ENCODE measurements at regions not wholly inside any gene's neighbourhood (a gene's known extent, or its start where the extent isn't known, plus 50 kb on each side); places are given as distances from the start of the nearest gene placed in this dataset.

- no CpG with 5 or more reads among the region's 3 CpGs for WGBS (ENCODE audit: extremely low coverage, insufficient read length, low lambda C conversion rate)
- H3K27me3 Mint-ChIP-seq (ENCODE audit: low read depth): no peaks in the 10 kb centered on the region
These were observed 474.6 kb upstream of the USP24 start for GRCh38 chr1:55689800-55690199.

More at GRCh38 chr1:55689800-55690199, 474.6 kb upstream of the USP24 start:
- TF ChIP-seq CTCF (conservative IDR thresholded peaks at IDR 0.05): no peak
- H3K14ac ChIP-seq (ENCODE audit: insufficient read depth, low read length): no peak overlapping the region
- H3K27me3 ChIP-seq (ENCODE audit: insufficient read depth, low read length): no peaks in the 10 kb centered on the region
- no peak overlapping the region for H2AK5ac ChIP-seq (ENCODE audit: insufficient read length, low read length)
- no peak overlapping the region for H3K18ac ChIP-seq (ENCODE audit: insufficient read length, low read depth, low read length)
- H2AFZ ChIP-seq (ENCODE audit: low read length): no peak overlapping the region
- DNase-seq: no peak
- Mint-ChIP-seq H3K9me3 (no peaks in the 10 kb centered on the region), H3K36me3 (ENCODE audit: insufficient read depth in 1 of 3, low read depth in 3 of 3) (no peaks in the 10 kb centered on the region), H3K27ac (no peak overlapping the region; a peak in 1 of 7 replicates), H3K4me1 (peaks cover 3 to 4% of the 10 kb centered on the region in 2 experiments; a peak in 3 of 4 replicates), H3K4me3 (no peak overlapping the region)
- no peaks in the 10 kb centered on the region for H3K9me3 ChIP-seq (ENCODE audit: control insufficient read depth, low read depth, low read length)
- H2BK5ac ChIP-seq (ENCODE audit: insufficient read length, low read length): no peak overlapping the region
- no peak overlapping the region for H3T11ph ChIP-seq (ENCODE audit: low read length)
- H3K4me2 ChIP-seq (ENCODE audit: insufficient read depth, insufficient read length, low read length): no peak overlapping the region
- no peak overlapping the region for H3K9ac ChIP-seq (ENCODE audit: extremely low read depth, insufficient read length, low read length)
- no peaks in the 10 kb centered on the region for H4K20me1 ChIP-seq (ENCODE audit: control insufficient read depth, insufficient read depth, insufficient read length)
- H4K8ac ChIP-seq (replicated peaks; ENCODE audit: insufficient read length, low read depth, low read length): no peak overlapping the region
- no peaks in the 10 kb centered on the region for H3K4me1 ChIP-seq (ENCODE audit: insufficient read depth, low read length)
- H3K23me2 ChIP-seq (ENCODE audit: insufficient read length, low read depth, low read length, poor library complexity, severe bottlenecking): no peaks in the 10 kb centered on the region
- no peak overlapping the region for H2BK120ac ChIP-seq (ENCODE audit: low read depth, low read length, poor library complexity, severe bottlenecking)
- no peak overlapping the region for H3K23ac ChIP-seq (ENCODE audit: insufficient read length, low read depth, low read length)
- H2BK12ac ChIP-seq (ENCODE audit: insufficient read length, low read depth, low read length): no peak overlapping the region
- H4K91ac ChIP-seq (ENCODE audit: insufficient read length, low read depth, low read length): no peak overlapping the region
- no peak overlapping the region for H3K4ac ChIP-seq (ENCODE audit: low read depth, low read length)
- no peak overlapping the region for H2BK20ac ChIP-seq (ENCODE audit: low read depth, low read length, poor library complexity, severe bottlenecking)
- no peak overlapping the region for H3K27ac ChIP-seq (ENCODE audit: insufficient read length, low read depth, low read length)
- no peaks in the 10 kb centered on the region for H3K79me2 ChIP-seq (ENCODE audit: insufficient read depth, low read length)
- no peaks in the 10 kb centered on the region for H3K79me1 ChIP-seq (ENCODE audit: insufficient read depth, low read depth, low read length, poor library complexity, severe bottlenecking)
- no peak overlapping the region for H2BK15ac ChIP-seq (ENCODE audit: low read depth, low read length)
- no peak overlapping the region for H4K5ac ChIP-seq (ENCODE audit: insufficient read length, low read depth, low read length)
- H3K56ac ChIP-seq (ENCODE audit: insufficient read length, low read depth, low read length): no peak overlapping the region

Measured in H9 (cell line).